Tibial nerve (tissue), 3 donors: ENCODE measurements at regions not wholly inside any gene's neighbourhood (a gene's known extent, or its start where the extent isn't known, plus 50 kb on each side); places are given as distances from the start of the nearest gene placed in this dataset.
"Not testable (repeated sequence)": the region's sequence is repeated elsewhere in the genome, so short reads cannot be mapped to it uniquely, and the experiment has no call there.

ENCODE experiments used
- EP300 ChIP-seq, 2 donors: sonication (generic); formaldehyde crosslinking; IDR thresholded peaks; one replicate each; pipeline ENCODE4 v1.6.1; 2017; ENCODE audit warnings: antibody characterized with exemption in 2 of 2, mild to moderate bottlenecking in 1 of 2
- POLR2A ChIP-seq, 2 donors: fragments of 450-650 bp; IDR thresholded peaks; one replicate each; pipeline ENCODE4 v1.6.1; 2017; ENCODE audit warnings: antibody characterized with exemption in 2 of 2, mild to moderate bottlenecking in 2 of 2, moderate library complexity in 2 of 2

DNA sequence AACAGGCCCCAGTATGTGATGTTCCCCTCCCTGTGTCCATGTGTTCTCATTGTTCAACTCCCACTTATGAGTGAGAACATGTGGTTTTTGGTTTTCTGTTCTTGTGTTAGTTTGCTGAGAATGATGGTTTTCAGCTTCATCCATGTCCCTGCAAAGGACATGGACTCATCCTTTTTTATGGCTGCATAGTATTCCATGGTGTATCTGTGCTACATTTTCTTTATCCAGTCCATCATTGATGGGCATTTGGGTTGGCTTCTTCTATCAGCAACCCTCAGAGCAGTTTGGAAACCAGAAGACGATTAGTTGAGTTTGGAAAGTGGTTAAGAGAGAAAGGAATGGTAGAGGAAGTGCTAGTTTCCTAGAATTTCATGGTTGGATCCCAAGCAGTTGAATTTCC, 319.1 kb upstream of the RNF32 start:
- TF ChIP-seq EP300, POLR2A (IDR thresholded peaks at IDR 0.05): not testable (repeated sequence)
